GM12875 (cell line): ENCODE measurements at regions not wholly inside any gene's neighbourhood (a gene's known extent, or its start where the extent isn't known, plus 50 kb on each side); places are given as distances from the start of the nearest gene placed in this dataset.
A peak's percentile ranks its signal among the peaks of the same experiment; 100 is the strongest.
"Not testable (repeated sequence)": the region's sequence is repeated elsewhere in the genome, so short reads cannot be mapped to it uniquely, and the experiment has no call there.

ENCODE experiments used
- H3K4me3 ChIP-seq: one replicate; pipeline ENCODE4 v1.5.1; 2011; ENCODE audit warnings: low read depth, low read length, control low read depth
- CTCF ChIP-seq: IDR thresholded peaks from 2 replicates; pipeline ENCODE4 v1.5.1; 2011; ENCODE audit warnings: low read depth, mild to moderate bottlenecking, control low read depth, inconsistent platforms, low read length, moderate library complexity, borderline replicate concordance; ENCODE audit not compliant: insufficient read depth

- H3K4me3 ChIP-seq: not testable (repeated sequence)
Observed at GRCh38 chr17:30631651-30632050, 154.4 kb downstream of the GOSR1 start.

- H3K4me3 ChIP-seq: not testable (repeated sequence)
Observed at GRCh38 chr17:30625380-30625779, 148.2 kb downstream of the GOSR1 start.

- H3K4me3 ChIP-seq: not testable (repeated sequence)
Observed at GRCh38 chr17:30624180-30624579, 147.0 kb downstream of the GOSR1 start.

DNA sequence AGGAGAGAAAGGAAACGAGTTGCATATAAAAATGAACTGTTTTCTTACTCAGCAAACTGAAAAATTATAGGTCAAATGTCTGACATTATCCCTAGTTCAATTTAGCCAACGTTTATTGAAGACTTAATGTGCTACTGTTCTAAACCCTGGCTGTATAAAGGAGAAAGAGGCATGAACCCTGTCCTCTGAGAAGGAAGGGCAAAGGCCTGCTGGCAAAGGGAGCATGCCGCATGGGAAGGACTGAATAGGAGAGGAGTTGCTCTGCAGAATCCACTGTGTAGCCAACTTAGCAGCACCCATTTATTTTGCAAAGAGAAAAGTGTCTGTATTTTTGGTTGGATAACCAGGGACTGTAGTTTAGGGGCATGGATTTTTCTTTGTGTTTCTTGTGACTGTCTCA lies 132.5 kb downstream of the GOSR1 start:
- H3K4me3 ChIP-seq: not testable (repeated sequence)

DNA sequence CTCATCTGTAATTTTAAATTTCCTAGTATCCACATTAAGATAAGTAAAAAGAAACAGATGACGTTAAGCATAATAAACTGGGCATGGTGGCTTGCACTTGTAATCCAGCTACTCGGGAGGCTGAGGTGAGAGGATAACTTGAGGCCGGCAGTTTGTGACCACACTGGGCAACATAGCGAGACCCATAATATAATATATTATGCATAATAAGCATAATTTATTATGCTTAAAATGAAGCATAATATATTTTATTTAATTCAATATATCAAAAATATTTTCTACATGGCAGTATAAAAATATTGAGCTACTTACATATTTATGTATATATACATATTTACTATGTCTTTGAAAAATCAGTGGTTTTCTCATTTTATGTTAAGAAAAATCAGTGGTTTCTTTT lies 128.3 kb downstream of the GOSR1 start:
- no peak for TF ChIP-seq CTCF
- no peak overlapping the region for H3K4me3 ChIP-seq

- H3K4me3 ChIP-seq: no peak overlapping the region
- no peak for TF ChIP-seq CTCF
Observed at GRCh38 chr17:30605027-30605426, 127.8 kb downstream of the GOSR1 start.

GRCh38 chr17:30602396-30602795 lies 125.2 kb downstream of the GOSR1 start:
- H3K4me3 ChIP-seq: not testable (repeated sequence)

- not testable (repeated sequence) for H3K4me3 ChIP-seq
Observed at GRCh38 chr17:30601984-30602383, 124.8 kb downstream of the GOSR1 start.

- no peak for TF ChIP-seq CTCF
- peak overlapping the region; percentile 90 for H3K4me3 ChIP-seq
Observed at GRCh38 chr17:30600830-30601494, 123.8 kb downstream of the GOSR1 start.

- peak; percentile 66 for TF ChIP-seq CTCF
- peak overlapping the region; percentile 90 for H3K4me3 ChIP-seq
Observed at GRCh38 chr17:30600060-30600829, 123.0 kb downstream of the GOSR1 start.
